PC-3 (cell line): ENCODE measurements at regions not wholly inside any gene's neighbourhood (a gene's known extent, or its start where the extent isn't known, plus 50 kb on each side); places are given as distances from the start of the nearest gene placed in this dataset.

Experiments
- CTCF ChIP-seq: fragments of 300-600 bp; sonication (generic); conservative IDR thresholded peaks from 2 replicates; pipeline ENCODE4 v1.5.1; 2017; ENCODE audit warnings: antibody characterized with exemption, low read depth, mild to moderate bottlenecking, low read length
- EZH2 ChIP-seq: fragments of 300-600 bp; sonication (generic); IDR thresholded peaks from one replicate; pipeline ENCODE4 v1.6.1; 2017; ENCODE audit warnings: antibody characterized with exemption, mild to moderate bottlenecking, low read length; ENCODE audit not compliant: unreplicated experiment
- EZH2phosphoT487 ChIP-seq: fragments of 300-600 bp; sonication (generic); IDR thresholded peaks from 2 replicates; pipeline ENCODE4 v1.6.1; 2018; ENCODE audit warnings: mild to moderate bottlenecking, antibody characterized with exemption, low read length, borderline replicate concordance

GRCh38 chr2:60380411-60380810 is 173.0 kb downstream of the BCL11A start:
- TF ChIP-seq CTCF = no peak
- no peak for TF ChIP-seq EZH2
- TF ChIP-seq EZH2phosphoT487 = no peak
